ENCODE measurements at regions not wholly inside any gene's neighbourhood (a gene's known extent, or its start where the extent isn't known, plus 50 kb on each side); places are given as distances from the start of the nearest gene placed in this dataset.

DNA sequence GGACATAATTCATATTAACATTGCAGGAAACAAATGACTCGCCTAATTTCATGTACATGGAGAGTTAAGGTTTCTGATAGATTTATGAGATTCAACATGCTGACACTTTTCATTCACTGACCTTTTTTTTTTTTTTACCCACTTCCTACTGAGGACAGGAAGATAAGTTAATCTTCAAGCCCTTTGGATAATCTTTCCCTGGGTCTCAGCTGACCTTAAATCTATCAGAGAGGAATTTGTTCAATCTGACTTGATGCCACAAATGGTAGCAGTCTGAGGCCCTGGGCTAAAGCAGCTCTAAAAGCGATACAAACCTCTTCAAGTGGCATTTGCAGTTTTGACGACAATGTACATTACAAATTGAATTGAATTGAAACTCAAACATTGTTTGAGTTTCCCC is 493.3 kb upstream of the SORCS1 start:
- no peaks in the 10 kb centered on the region for H3K4me1 ChIP-seq (ENCODE audit: low read depth)
- ATAC-seq = no peak
- intact Hi-C loops (cut with DNase I, micrococcal nuclease) = no loop called here
- no peaks in the 10 kb centered on the region for H3K9me3 ChIP-seq
- H3K4me3 ChIP-seq = no peak overlapping the region
- DNase-seq = no peak
- TF ChIP-seq, protein P1, sequence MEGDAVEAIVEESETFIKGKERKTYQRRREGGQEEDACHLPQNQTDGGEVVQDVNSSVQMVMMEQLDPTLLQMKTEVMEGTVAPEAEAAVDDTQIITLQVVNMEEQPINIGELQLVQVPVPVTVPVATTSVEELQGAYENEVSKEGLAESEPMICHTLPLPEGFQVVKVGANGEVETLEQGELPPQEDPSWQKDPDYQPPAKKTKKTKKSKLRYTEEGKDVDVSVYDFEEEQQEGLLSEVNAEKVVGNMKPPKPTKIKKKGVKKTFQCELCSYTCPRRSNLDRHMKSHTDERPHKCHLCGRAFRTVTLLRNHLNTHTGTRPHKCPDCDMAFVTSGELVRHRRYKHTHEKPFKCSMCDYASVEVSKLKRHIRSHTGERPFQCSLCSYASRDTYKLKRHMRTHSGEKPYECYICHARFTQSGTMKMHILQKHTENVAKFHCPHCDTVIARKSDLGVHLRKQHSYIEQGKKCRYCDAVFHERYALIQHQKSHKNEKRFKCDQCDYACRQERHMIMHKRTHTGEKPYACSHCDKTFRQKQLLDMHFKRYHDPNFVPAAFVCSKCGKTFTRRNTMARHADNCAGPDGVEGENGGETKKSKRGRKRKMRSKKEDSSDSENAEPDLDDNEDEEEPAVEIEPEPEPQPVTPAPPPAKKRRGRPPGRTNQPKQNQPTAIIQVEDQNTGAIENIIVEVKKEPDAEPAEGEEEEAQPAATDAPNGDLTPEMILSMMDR (IDR thresholded peaks at IDR 0.05) = no peak
- no peaks in the 10 kb centered on the region for H3K36me3 ChIP-seq (ENCODE audit: low read depth)

DNA sequence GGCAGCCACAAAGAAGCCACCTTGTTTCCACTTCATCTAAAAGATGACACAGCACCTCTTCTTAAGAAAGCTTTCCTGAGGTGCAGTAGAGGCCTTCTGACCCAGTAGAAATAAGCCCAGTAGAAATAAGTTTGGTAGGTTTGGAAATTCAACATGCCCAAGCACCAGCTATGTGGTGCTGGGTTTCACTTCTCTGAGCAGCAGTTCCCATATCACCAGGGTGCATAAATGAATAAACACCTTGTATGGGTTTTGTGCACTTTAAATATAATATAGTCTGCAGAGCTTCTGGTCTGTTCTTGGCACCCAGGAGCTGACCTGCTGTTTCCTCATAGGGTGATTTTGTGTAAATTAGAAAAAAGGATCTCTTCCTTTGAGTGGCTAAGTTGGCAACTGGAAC is 492.4 kb upstream of the SORCS1 start:
- no peaks in the 10 kb centered on the region for H3K9me3 ChIP-seq
- intact Hi-C loops (cut with DNase I, micrococcal nuclease) = no loop called here
- H3K4me1 ChIP-seq (ENCODE audit: low read depth) = no peaks in the 10 kb centered on the region
- H3K4me3 ChIP-seq = no peak overlapping the region
- DNase-seq (no peak), ATAC-seq (no peak)
- TF ChIP-seq, protein P1 (IDR thresholded peaks at IDR 0.05) = no peak
- H3K36me3 ChIP-seq (ENCODE audit: low read depth) = no peaks in the 10 kb centered on the region

DNA sequence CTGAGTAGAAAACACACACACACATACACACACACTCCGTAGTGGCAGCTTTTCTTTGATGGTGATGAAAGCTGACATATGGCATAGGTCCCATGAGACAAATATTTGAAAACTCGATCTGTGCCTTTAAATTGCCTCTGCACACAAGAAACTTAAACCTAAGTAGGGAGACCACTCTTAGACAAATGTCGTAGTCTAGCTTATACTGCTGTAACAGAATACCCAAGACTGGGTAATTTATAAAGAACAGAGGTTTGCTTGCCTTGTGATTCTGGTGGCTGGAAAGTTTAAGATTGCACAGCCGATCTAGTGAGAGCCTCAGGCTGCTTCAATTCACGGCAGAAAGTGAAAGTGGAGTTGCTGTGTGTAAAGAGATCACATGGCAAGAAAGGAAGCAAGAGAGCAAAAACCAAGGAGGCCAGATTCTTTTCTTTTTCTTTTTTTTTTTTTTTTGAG is 489.4 kb upstream of the SORCS1 start:
- Histone ChIP-seq H3K4me1 (ENCODE audit: low read depth) (no peaks in the 10 kb centered on the region), H3K36me3 (ENCODE audit: low read depth) (no peaks in the 10 kb centered on the region), H3K4me3 (no peak overlapping the region), H3K9me3 (no peaks in the 10 kb centered on the region)
- DNase-seq = peak in 1 of 3 donors; percentile 54
- TF ChIP-seq, protein P1 (IDR thresholded peaks at IDR 0.05) = no peak
- intact Hi-C loops (cut with DNase I, micrococcal nuclease) = no loop called here
- peak; percentile 90 for ATAC-seq

GRCh38 chr10:107650939-107651338 is 486.4 kb upstream of the SORCS1 start:
- Histone ChIP-seq H3K36me3 (ENCODE audit: low read depth) (no peaks in the 10 kb centered on the region), H3K4me3 (no peak overlapping the region), H3K9me3 (no peaks in the 10 kb centered on the region), H3K4me1 (ENCODE audit: low read depth) (no peaks in the 10 kb centered on the region)
- intact Hi-C loops (cut with DNase I, micrococcal nuclease) = no loop called here
- TF ChIP-seq, protein P1 (IDR thresholded peaks at IDR 0.05) = no peak
- no peak for ATAC-seq
- DNase-seq = no peak

- ATAC-seq (no peak), DNase-seq (no peak)
- H3K4me1 ChIP-seq (ENCODE audit: low read depth) = no peaks in the 10 kb centered on the region
- TF ChIP-seq, protein P1 (IDR thresholded peaks at IDR 0.05) = no peak
- no peaks in the 10 kb centered on the region for H3K9me3 ChIP-seq
- no peaks in the 10 kb centered on the region for H3K36me3 ChIP-seq (ENCODE audit: low read depth)
- intact Hi-C loops (cut with DNase I, micrococcal nuclease) = no loop called here
- no peak overlapping the region for H3K4me3 ChIP-seq
Observed at GRCh38 chr10:107649249-107649648, 484.7 kb upstream of the SORCS1 start.

- DNase-seq = no peak
- intact Hi-C loops (cut with DNase I, micrococcal nuclease) = no loop called here
- Histone ChIP-seq H3K9me3 (no peaks in the 10 kb centered on the region), H3K4me1 (ENCODE audit: low read depth) (no peaks in the 10 kb centered on the region), H3K36me3 (ENCODE audit: low read depth) (no peaks in the 10 kb centered on the region), H3K4me3 (no peak overlapping the region)
- TF ChIP-seq, protein P1 (IDR thresholded peaks at IDR 0.05) = no peak
- ATAC-seq = no peak
Observed at GRCh38 chr10:107647462-107647861, 483.0 kb upstream of the SORCS1 start.

Data from mucosa of descending colon (tissue), 3 donors.